ENCODE measurements at regions not wholly inside any gene's neighbourhood (a gene's known extent, or its start where the extent isn't known, plus 50 kb on each side); places are given as distances from the start of the nearest gene placed in this dataset.

DNA sequence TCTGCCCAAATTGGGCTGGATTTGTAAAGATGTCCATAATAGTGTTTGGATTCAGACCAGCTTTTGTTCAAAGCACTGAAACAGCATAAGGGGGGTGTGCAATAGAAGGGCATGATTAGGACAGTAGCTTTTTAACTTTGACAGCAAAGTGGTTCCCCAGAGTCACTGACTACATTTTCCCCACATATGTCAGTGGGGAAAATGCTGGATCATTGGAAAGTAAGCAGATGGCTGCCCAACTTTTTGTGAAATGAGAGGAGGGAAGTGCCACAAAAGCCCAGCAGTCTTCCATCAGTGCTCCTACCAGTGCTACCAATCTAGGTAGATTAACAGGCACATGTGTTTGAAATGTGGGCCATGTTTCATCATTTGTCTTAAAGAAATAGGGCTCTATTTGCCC lies 162.8 kb downstream of the FZD1 start:
- no peak for DNase-seq (ENCODE audit: low read depth, low spot score)
- BruUV-seq (replicated peaks), result no TSS peak
- ATAC-seq, result no peak
- H3K36me3 ChIP-seq (ENCODE audit: control insufficient read depth, insufficient read depth, low read length), result no peaks in the 10 kb centered on the region
- ChIA-PET POLR2A (no interaction called here), CTCF (no interaction called here)
- TF ChIP-seq, protein P1, sequence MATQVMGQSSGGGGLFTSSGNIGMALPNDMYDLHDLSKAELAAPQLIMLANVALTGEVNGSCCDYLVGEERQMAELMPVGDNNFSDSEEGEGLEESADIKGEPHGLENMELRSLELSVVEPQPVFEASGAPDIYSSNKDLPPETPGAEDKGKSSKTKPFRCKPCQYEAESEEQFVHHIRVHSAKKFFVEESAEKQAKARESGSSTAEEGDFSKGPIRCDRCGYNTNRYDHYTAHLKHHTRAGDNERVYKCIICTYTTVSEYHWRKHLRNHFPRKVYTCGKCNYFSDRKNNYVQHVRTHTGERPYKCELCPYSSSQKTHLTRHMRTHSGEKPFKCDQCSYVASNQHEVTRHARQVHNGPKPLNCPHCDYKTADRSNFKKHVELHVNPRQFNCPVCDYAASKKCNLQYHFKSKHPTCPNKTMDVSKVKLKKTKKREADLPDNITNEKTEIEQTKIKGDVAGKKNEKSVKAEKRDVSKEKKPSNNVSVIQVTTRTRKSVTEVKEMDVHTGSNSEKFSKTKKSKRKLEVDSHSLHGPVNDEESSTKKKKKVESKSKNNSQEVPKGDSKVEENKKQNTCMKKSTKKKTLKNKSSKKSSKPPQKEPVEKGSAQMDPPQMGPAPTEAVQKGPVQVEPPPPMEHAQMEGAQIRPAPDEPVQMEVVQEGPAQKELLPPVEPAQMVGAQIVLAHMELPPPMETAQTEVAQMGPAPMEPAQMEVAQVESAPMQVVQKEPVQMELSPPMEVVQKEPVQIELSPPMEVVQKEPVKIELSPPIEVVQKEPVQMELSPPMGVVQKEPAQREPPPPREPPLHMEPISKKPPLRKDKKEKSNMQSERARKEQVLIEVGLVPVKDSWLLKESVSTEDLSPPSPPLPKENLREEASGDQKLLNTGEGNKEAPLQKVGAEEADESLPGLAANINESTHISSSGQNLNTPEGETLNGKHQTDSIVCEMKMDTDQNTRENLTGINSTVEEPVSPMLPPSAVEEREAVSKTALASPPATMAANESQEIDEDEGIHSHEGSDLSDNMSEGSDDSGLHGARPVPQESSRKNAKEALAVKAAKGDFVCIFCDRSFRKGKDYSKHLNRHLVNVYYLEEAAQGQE (IDR thresholded peaks at IDR 0.05; ENCODE audit: insufficient read depth in 1 of 2, low read depth in 2 of 2, low read length in 1 of 2), result no peak
- TF ChIP-seq, protein P2, sequence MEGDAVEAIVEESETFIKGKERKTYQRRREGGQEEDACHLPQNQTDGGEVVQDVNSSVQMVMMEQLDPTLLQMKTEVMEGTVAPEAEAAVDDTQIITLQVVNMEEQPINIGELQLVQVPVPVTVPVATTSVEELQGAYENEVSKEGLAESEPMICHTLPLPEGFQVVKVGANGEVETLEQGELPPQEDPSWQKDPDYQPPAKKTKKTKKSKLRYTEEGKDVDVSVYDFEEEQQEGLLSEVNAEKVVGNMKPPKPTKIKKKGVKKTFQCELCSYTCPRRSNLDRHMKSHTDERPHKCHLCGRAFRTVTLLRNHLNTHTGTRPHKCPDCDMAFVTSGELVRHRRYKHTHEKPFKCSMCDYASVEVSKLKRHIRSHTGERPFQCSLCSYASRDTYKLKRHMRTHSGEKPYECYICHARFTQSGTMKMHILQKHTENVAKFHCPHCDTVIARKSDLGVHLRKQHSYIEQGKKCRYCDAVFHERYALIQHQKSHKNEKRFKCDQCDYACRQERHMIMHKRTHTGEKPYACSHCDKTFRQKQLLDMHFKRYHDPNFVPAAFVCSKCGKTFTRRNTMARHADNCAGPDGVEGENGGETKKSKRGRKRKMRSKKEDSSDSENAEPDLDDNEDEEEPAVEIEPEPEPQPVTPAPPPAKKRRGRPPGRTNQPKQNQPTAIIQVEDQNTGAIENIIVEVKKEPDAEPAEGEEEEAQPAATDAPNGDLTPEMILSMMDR (IDR thresholded peaks at IDR 0.05), result no peak
- TF ChIP-seq TCF7L2 (IDR thresholded peaks at IDR 0.05; ENCODE audit: low read depth, low read length) (no peak), POLR2AphosphoS5 (IDR thresholded peaks at IDR 0.05; ENCODE audit: low read depth, low read length) (no peak), SIN3A (IDR thresholded peaks at IDR 0.05; ENCODE audit: borderline replicate concordance, insufficient read depth, low read depth, low read length) (no peak)
- no peak overlapping the region for H3K27ac ChIP-seq (ENCODE audit: low read length)
- in situ Hi-C loops (cut with HindIII; ENCODE audit: low pct_unique_long_range_greater_than_20kb, low sequenced_read_pairs), result no loop called here
- no peaks in the 10 kb centered on the region for H3K4me1 ChIP-seq (ENCODE audit: control insufficient read depth, insufficient read depth, low read length)
- H3K4me3 ChIP-seq (ENCODE audit: low read depth in 2 of 2, low read length in 2 of 2), result no peak overlapping the region
- no peaks in the 10 kb centered on the region for H3K27me3 ChIP-seq (ENCODE audit: control insufficient read depth, insufficient read depth, low read length)
- intact Hi-C loops (cut with micrococcal nuclease; ENCODE audit: unreplicated experiment), result no loop called here
- no peaks in the 10 kb centered on the region for H3K9me3 ChIP-seq (ENCODE audit: control insufficient read depth, insufficient read depth, low read depth, low read length)

- BruUV-seq (replicated peaks), result no TSS peak
- no peak overlapping the region for H3K27ac ChIP-seq (ENCODE audit: low read length)
- no peaks in the 10 kb centered on the region for H3K27me3 ChIP-seq (ENCODE audit: control insufficient read depth, insufficient read depth, low read length)
- no peaks in the 10 kb centered on the region for H3K9me3 ChIP-seq (ENCODE audit: control insufficient read depth, insufficient read depth, low read depth, low read length)
- no peak overlapping the region for H3K4me3 ChIP-seq (ENCODE audit: low read depth in 2 of 2, low read length in 2 of 2)
- TF ChIP-seq, protein P1 (IDR thresholded peaks at IDR 0.05; ENCODE audit: insufficient read depth in 1 of 2, low read depth in 2 of 2, low read length in 1 of 2), result no peak
- TF ChIP-seq POLR2AphosphoS5 (IDR thresholded peaks at IDR 0.05; ENCODE audit: low read depth, low read length) (no peak), TCF7L2 (IDR thresholded peaks at IDR 0.05; ENCODE audit: low read depth, low read length) (no peak), SIN3A (IDR thresholded peaks at IDR 0.05; ENCODE audit: borderline replicate concordance, insufficient read depth, low read depth, low read length) (no peak)
- TF ChIP-seq, protein P2 (IDR thresholded peaks at IDR 0.05), result no peak
- CTCF ChIA-PET, result no interaction called here
- intact Hi-C loops (cut with micrococcal nuclease; ENCODE audit: unreplicated experiment), result no loop called here
- ATAC-seq, result no peak
- in situ Hi-C loops (cut with HindIII; ENCODE audit: low pct_unique_long_range_greater_than_20kb, low sequenced_read_pairs), result no loop called here
- DNase-seq (ENCODE audit: low read depth, low spot score), result no peak
- POLR2A ChIA-PET, result no interaction called here
- no peaks in the 10 kb centered on the region for H3K36me3 ChIP-seq (ENCODE audit: control insufficient read depth, insufficient read depth, low read length)
- H3K4me1 ChIP-seq (ENCODE audit: control insufficient read depth, insufficient read depth, low read length), result no peaks in the 10 kb centered on the region
Observed at GRCh38 chr7:91431601-91432000, 167.4 kb downstream of the FZD1 start.

All from Panc1 (cell line).